ENCODE measurements at regions not wholly inside any gene's neighbourhood (a gene's known extent, or its start where the extent isn't known, plus 50 kb on each side); places are given as distances from the start of the nearest gene placed in this dataset.
"Not testable (repeated sequence)": the region's sequence is repeated elsewhere in the genome, so short reads cannot be mapped to it uniquely, and the experiment has no call there.

- in situ Hi-C loops (cut with HindIII; ENCODE audit: low pct_unique_long_range_greater_than_20kb, low sequenced_read_pairs): no loop called here
- DNase-seq (ENCODE audit: low read depth): no peak
Observed at GRCh38 chr6:17015551-17016381, 86.1 kb upstream of the STMND1 start.

- DNase-seq (ENCODE audit: low read depth): no peak
- in situ Hi-C loops (cut with HindIII; ENCODE audit: low pct_unique_long_range_greater_than_20kb, low sequenced_read_pairs): no loop called here
Observed at GRCh38 chr6:17015144-17015543, 86.7 kb upstream of the STMND1 start.

- no peak for DNase-seq (ENCODE audit: low read depth)
- in situ Hi-C loops (cut with HindIII; ENCODE audit: low pct_unique_long_range_greater_than_20kb, low sequenced_read_pairs): no loop called here
Observed at GRCh38 chr6:17013701-17014100, 88.1 kb upstream of the STMND1 start.

GRCh38 chr6:17012421-17013225, 89.2 kb upstream of the STMND1 start:
- in situ Hi-C loops (cut with HindIII; ENCODE audit: low pct_unique_long_range_greater_than_20kb, low sequenced_read_pairs): no loop called here
- DNase-seq (ENCODE audit: low read depth): no peak

- DNase-seq (ENCODE audit: low read depth): no peak
- in situ Hi-C loops (cut with HindIII; ENCODE audit: low pct_unique_long_range_greater_than_20kb, low sequenced_read_pairs): no loop called here
Observed at GRCh38 chr6:17011985-17012384, 89.9 kb upstream of the STMND1 start.

- DNase-seq (ENCODE audit: low read depth): no peak
- in situ Hi-C loops (cut with HindIII; ENCODE audit: low pct_unique_long_range_greater_than_20kb, low sequenced_read_pairs): no loop called here
Observed at GRCh38 chr6:17007749-17008148, 94.1 kb upstream of the STMND1 start.

- DNase-seq (ENCODE audit: low read depth): no peak
- in situ Hi-C loops (cut with HindIII; ENCODE audit: low pct_unique_long_range_greater_than_20kb, low sequenced_read_pairs): no loop called here
Observed at GRCh38 chr6:17006543-17006942, 95.3 kb upstream of the STMND1 start.

- no peak for DNase-seq (ENCODE audit: low read depth)
- in situ Hi-C loops (cut with HindIII; ENCODE audit: low pct_unique_long_range_greater_than_20kb, low sequenced_read_pairs): no loop called here
Observed at GRCh38 chr6:17004269-17004668, 97.6 kb upstream of the STMND1 start.

GRCh38 chr6:17002123-17002522, 99.7 kb upstream of the STMND1 start:
- DNase-seq (ENCODE audit: low read depth): no peak
- in situ Hi-C loops (cut with HindIII; ENCODE audit: low pct_unique_long_range_greater_than_20kb, low sequenced_read_pairs): no loop called here

GRCh38 chr6:17001188-17001587, 100.7 kb upstream of the STMND1 start:
- DNase-seq (ENCODE audit: low read depth): no peak
- in situ Hi-C loops (cut with HindIII; ENCODE audit: low pct_unique_long_range_greater_than_20kb, low sequenced_read_pairs): no loop called here

- no peak for DNase-seq (ENCODE audit: low read depth)
Observed at GRCh38 chr6:16999491-17000436, 102.1 kb upstream of the STMND1 start.

GRCh38 chr6:16998461-16998860, 103.4 kb upstream of the STMND1 start:
- no peak for DNase-seq (ENCODE audit: low read depth)
- in situ Hi-C loops (cut with HindIII; ENCODE audit: low pct_unique_long_range_greater_than_20kb, low sequenced_read_pairs): no loop called here

More at GRCh38 chr6:16999491-17000436, 102.1 kb upstream of the STMND1 start:
- in situ Hi-C loops (cut with HindIII; ENCODE audit: low pct_unique_long_range_greater_than_20kb, low sequenced_read_pairs): no loop called here

GRCh38 chr6:16995511-16996250, 106.2 kb upstream of the STMND1 start:
- in situ Hi-C loops (cut with HindIII; ENCODE audit: low pct_unique_long_range_greater_than_20kb, low sequenced_read_pairs): no loop called here
- DNase-seq (ENCODE audit: low read depth): no peak

- in situ Hi-C loops (cut with HindIII; ENCODE audit: low pct_unique_long_range_greater_than_20kb, low sequenced_read_pairs): no loop called here
- no peak for DNase-seq (ENCODE audit: low read depth)
Observed at GRCh38 chr6:16993396-16993795, 108.5 kb upstream of the STMND1 start.

- DNase-seq (ENCODE audit: low read depth): no peak
- in situ Hi-C loops (cut with HindIII; ENCODE audit: low pct_unique_long_range_greater_than_20kb, low sequenced_read_pairs): no loop called here
Observed at GRCh38 chr6:16991981-16992629, 109.7 kb upstream of the STMND1 start.

- in situ Hi-C loops (cut with HindIII; ENCODE audit: low pct_unique_long_range_greater_than_20kb, low sequenced_read_pairs); DNase-seq (ENCODE audit: low read depth): not testable (repeated sequence)
Observed at GRCh38 chr6:16989976-16990375, 111.9 kb upstream of the STMND1 start.

- in situ Hi-C loops (cut with HindIII; ENCODE audit: low pct_unique_long_range_greater_than_20kb, low sequenced_read_pairs): no loop called here
- no peak for DNase-seq (ENCODE audit: low read depth)
Observed at GRCh38 chr6:16989382-16989781, 112.5 kb upstream of the STMND1 start.

All from Caki2 (cell line).